GM12864 (cell line): ENCODE measurements at regions not wholly inside any gene's neighbourhood (a gene's known extent, or its start where the extent isn't known, plus 50 kb on each side); places are given as distances from the start of the nearest gene placed in this dataset.

ENCODE experiments used
- DNase-seq: peaks from one replicate; pipeline ENCODE4 v3.0.0-alpha.2; 2011; ENCODE audit warnings: low read depth
- H3K4me3 ChIP-seq: 2 replicates; pipeline ENCODE4 v1.5.1; 2011; ENCODE audit warnings: mild to moderate bottlenecking, low read depth, low read length, control low read depth
- TF ChIP-seq, protein P1 (sequence below): IDR thresholded peaks from 2 replicates; pipeline ENCODE4 v1.5.1; 2011; ENCODE audit warnings: low read depth, mild to moderate bottlenecking, moderate library complexity, low read length, control low read depth, inconsistent platforms; ENCODE audit errors: missing control alignments

- no peak overlapping the region for H3K4me3 ChIP-seq
- TF ChIP-seq, protein P1, sequence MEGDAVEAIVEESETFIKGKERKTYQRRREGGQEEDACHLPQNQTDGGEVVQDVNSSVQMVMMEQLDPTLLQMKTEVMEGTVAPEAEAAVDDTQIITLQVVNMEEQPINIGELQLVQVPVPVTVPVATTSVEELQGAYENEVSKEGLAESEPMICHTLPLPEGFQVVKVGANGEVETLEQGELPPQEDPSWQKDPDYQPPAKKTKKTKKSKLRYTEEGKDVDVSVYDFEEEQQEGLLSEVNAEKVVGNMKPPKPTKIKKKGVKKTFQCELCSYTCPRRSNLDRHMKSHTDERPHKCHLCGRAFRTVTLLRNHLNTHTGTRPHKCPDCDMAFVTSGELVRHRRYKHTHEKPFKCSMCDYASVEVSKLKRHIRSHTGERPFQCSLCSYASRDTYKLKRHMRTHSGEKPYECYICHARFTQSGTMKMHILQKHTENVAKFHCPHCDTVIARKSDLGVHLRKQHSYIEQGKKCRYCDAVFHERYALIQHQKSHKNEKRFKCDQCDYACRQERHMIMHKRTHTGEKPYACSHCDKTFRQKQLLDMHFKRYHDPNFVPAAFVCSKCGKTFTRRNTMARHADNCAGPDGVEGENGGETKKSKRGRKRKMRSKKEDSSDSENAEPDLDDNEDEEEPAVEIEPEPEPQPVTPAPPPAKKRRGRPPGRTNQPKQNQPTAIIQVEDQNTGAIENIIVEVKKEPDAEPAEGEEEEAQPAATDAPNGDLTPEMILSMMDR = no peak
- no peak for DNase-seq
These were observed 137.6 kb downstream of the KLF12 start for GRCh38 chr13:73996569-73996968.

DNA sequence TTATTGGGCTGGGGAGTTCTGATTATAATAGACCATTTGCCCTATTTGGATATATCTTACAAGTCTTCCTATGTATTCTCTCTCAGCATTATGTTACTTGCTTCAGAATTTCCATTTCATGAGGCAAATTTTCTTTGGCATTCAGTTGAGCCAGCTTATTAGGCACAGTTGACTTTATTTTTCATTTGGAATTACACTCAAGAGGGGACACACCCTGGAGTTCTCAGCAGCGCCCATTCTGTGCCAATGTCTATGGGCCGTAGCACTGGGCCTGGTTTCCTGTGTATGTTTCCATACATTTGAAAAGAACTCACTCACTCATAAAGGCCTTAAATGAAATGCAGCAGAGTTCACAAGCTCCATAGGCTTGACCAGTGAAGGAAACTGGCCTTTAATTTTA lies 138.5 kb downstream of the KLF12 start:
- no peak for DNase-seq
- TF ChIP-seq, protein P1 = no peak

DNA sequence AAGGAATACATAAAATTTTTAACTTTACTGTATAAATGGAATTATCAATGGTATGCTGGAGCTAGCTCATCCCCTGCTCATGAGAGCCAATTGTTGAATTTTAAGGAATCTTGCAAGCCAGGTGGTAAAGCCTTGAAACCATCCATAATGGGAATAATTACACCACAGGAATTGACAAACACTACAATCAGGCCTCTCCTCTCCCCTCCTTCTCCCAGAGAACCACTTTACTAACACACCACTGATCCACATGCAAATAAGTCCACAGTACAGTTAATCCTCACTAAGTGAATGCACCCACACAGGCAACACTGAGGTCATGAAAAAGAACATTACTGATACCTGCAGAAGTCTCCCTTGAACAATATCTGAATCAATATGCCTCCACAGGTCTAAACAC lies 140.5 kb downstream of the KLF12 start:
- no peak overlapping the region for H3K4me3 ChIP-seq
- TF ChIP-seq, protein P1 = no peak
- DNase-seq = no peak

More for the DNA sequence above, 138.5 kb downstream of the KLF12 start:
- H3K4me3 ChIP-seq = no peak overlapping the region

GRCh38 chr13:73991884-73992283 lies 142.3 kb downstream of the KLF12 start:
- TF ChIP-seq, protein P1 = no peak
- DNase-seq = no peak
- no peak overlapping the region for H3K4me3 ChIP-seq

- H3K4me3 ChIP-seq = no peak overlapping the region
- no peak for DNase-seq
- TF ChIP-seq, protein P1 = no peak
These were observed 142.8 kb downstream of the KLF12 start for GRCh38 chr13:73991384-73991783.

DNA sequence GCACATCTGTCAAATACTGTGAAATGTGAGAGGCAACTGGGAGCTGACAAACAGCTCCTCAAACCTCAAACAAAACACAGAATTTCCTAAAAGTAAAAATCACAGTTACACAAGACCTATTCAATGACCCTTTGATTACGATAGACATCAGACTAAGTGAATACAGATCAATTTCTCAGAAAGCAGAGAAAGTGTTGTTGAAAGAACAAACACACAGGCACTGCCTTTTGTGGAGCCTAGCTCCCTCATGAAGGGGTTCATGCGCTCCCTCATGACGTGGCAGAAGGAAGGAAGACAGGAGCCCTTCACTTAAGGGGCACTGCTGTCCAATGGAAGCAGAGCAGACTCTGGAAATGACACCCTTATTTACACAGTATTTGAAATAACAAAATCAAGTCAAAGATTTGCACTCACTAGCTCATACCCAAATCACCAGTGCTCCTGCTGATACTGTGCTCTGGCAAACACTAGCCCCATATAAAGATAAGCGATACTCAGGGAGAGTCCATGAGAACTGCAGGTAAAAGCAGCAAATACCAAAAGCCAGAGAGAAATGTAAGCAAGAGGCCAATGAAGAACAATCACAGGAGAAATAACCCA lies 144.9 kb downstream of the KLF12 start:
- TF ChIP-seq, protein P1 = no peak
- H3K4me3 ChIP-seq = no peak overlapping the region
- DNase-seq = no peak

- TF ChIP-seq, protein P1 = no peak
- no peak overlapping the region for H3K4me3 ChIP-seq
- no peak for DNase-seq
These were observed 145.7 kb downstream of the KLF12 start for GRCh38 chr13:73988461-73988860.
